GM13976 (cell line): ENCODE measurements at regions not wholly inside any gene's neighbourhood (a gene's known extent, or its start where the extent isn't known, plus 50 kb on each side); places are given as distances from the start of the nearest gene placed in this dataset.

ENCODE experiments used
- DNase-seq: peaks from one replicate; pipeline ENCODE4 v3.0.0; 2012; ENCODE audit warnings: low spot score
- CTCF ChIP-seq: IDR thresholded peaks from 2 replicates; pipeline ENCODE4 v1.5.1; 2012; ENCODE audit warnings: borderline replicate concordance, mild to moderate bottlenecking; ENCODE audit not compliant: insufficient read depth; ENCODE audit errors: extremely low read depth, missing control alignments, control extremely low read depth
- in situ Hi-C: fragments of 300-500 bp; cut with MboI; formaldehyde crosslinking; loops from one replicate; pipeline ENCODE4 v1.12.0; 2022; ENCODE audit warnings: low sequenced_read_pairs, mixed read lengths, inconsistent platforms; ENCODE audit not compliant: unreplicated experiment

DNA sequence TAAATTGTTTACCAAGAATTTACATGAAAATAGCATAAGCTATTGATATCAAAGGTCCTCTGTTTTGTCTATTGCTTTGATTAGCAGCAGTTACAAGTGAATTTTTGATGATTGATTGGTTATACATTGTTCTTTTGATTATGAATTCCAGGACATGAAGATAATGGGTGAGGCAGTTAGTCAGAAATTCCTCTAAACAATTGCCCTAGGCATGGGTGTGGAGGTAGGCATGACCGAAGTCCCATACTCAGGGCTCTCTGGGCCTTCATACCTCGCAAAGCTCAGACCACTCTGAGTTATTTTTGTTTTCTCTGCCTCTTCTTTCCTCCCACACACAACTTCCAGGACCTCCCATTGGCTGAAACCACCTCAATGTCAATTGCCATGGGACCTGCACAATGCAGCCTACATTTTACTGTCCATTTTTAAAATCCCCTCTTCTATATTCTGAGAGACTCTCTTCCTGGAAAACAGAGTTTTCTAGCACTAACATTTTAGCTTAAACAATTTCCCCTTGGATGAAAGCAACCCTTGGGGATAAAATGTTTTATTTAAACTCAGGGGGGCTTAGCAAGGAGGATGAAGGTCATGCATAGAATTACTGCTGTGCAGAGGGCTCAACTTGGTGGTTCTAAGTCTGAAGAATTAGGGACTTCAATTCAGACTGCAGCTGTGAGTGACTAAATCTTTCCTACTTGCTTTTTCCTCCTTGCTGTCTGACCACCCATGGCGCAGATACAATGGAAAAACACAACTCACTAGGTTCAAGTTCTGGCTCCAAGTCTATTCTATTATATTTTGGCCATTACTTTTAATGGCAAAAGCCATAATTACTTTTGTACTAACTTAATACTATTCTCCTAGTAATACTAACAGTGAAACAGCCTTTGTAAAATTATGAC lies 594.8 kb downstream of the NTRK3 start:
- in situ Hi-C loops = no loop called here
- no peak for TF ChIP-seq CTCF
- DNase-seq = no peak

- TF ChIP-seq CTCF = no peak
- in situ Hi-C loops = no loop called here
- DNase-seq = no peak
Observed at GRCh38 chr15:87660251-87661129, 596.0 kb downstream of the NTRK3 start.

- no peak for TF ChIP-seq CTCF
- no peak for DNase-seq
- in situ Hi-C loops = no loop called here
Observed at GRCh38 chr15:87656372-87656771, 600.2 kb downstream of the NTRK3 start.

- no peak for TF ChIP-seq CTCF
- DNase-seq = no peak
- in situ Hi-C loops = no loop called here
Observed at GRCh38 chr15:87653646-87654045, 602.9 kb downstream of the NTRK3 start.

DNA sequence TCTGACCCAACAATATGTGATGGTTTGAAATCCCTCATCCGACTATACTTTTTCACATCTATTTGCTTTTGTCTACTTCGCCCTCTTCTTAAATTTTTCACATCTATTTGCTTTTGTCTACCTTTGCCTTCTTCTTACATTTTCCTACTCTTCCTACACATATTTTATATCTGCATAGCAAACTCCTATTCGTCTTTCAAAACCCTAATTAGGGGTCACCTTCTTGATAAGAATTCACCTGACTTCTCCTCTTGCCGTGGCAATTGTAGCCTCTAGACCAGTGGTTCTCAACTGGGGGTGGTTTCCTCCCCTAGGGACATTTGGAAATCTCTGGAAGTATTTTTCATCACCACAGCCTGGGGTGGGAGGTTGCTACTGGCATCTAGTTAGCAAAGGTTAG lies 607.4 kb downstream of the NTRK3 start:
- no peak for DNase-seq
- in situ Hi-C loops = no loop called here
- TF ChIP-seq CTCF = no peak

DNA sequence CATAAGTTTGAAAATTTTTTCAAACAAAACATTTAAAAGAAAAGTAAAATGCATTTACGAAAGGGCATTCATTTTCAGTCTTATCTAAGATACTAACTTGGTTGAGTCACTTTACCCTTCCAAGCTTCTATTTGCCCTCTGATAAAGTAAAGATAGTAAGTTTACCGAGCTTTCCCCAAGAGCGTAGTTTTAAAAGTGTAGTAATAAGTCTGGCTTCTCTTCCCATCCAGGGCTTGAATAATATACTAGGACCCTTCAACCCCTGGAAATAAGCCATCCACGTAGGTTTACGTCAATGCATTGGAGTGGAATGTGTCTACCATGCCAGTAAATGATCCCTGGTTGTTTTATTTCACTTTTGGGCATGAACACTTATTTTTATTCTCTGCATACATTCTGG lies 608.3 kb downstream of the NTRK3 start:
- in situ Hi-C loops = no loop called here
- no peak for TF ChIP-seq CTCF
- no peak for DNase-seq
